H9 (cell line): ENCODE measurements at regions not wholly inside any gene's neighbourhood (a gene's known extent, or its start where the extent isn't known, plus 50 kb on each side); places are given as distances from the start of the nearest gene placed in this dataset.

ENCODE experiments used
- DNase-seq: peaks from one replicate; pipeline ENCODE4 v3.0.0-alpha.2; 2017
- H2AFZ ChIP-seq: one replicate; pipeline ENCODE4 v1.6.1; 2013; ENCODE audit warnings: mild to moderate bottlenecking, low read length, control low read depth, moderate library complexity
- H2AK5ac ChIP-seq: 2 replicates; pipeline ENCODE4 v1.6.1; 2013; ENCODE audit warnings: low read length, control low read depth, mixed read lengths; ENCODE audit not compliant: insufficient read length
- H2BK120ac ChIP-seq: one replicate; pipeline ENCODE4 v1.6.1; 2013; ENCODE audit warnings: low read depth, mild to moderate bottlenecking, low read length, control low read depth, inconsistent platforms; ENCODE audit not compliant: poor library complexity, severe bottlenecking
- H2BK12ac ChIP-seq: 2 replicates; pipeline ENCODE4 v1.6.1; 2013; ENCODE audit warnings: low read length, control low read depth, mixed read lengths, low read depth; ENCODE audit not compliant: insufficient read length
- H2BK15ac ChIP-seq: 2 replicates; pipeline ENCODE4 v1.6.1; 2013; ENCODE audit warnings: low read depth, low read length, control low read depth
- H2BK20ac ChIP-seq: one replicate; pipeline ENCODE4 v1.6.1; 2013; ENCODE audit warnings: low read depth, mild to moderate bottlenecking, low read length, control low read depth, inconsistent platforms; ENCODE audit not compliant: poor library complexity, severe bottlenecking
- H2BK5ac ChIP-seq: 2 replicates; pipeline ENCODE4 v1.6.1; 2013; ENCODE audit warnings: low read length, control low read depth, mixed read lengths; ENCODE audit not compliant: insufficient read length
- H3K14ac ChIP-seq: 2 replicates; pipeline ENCODE4 v1.6.1; 2013; ENCODE audit warnings: low read length, control low read depth; ENCODE audit not compliant: insufficient read depth
- H3K18ac ChIP-seq: 2 replicates; pipeline ENCODE4 v1.6.1; 2013; ENCODE audit warnings: low read depth, mild to moderate bottlenecking, mixed read lengths, low read length, control low read depth; ENCODE audit not compliant: insufficient read length
- H3K23ac ChIP-seq: 2 replicates; pipeline ENCODE4 v1.6.1; 2013; ENCODE audit warnings: low read length, control low read depth, mixed read lengths, low read depth; ENCODE audit not compliant: insufficient read length
- H3K23me2 ChIP-seq: 2 replicates; pipeline ENCODE4 v1.6.1; 2013; ENCODE audit warnings: low read depth, mild to moderate bottlenecking, mixed read lengths, low read length, control low read depth; ENCODE audit not compliant: insufficient read length, poor library complexity, severe bottlenecking
- H3K27ac ChIP-seq: 2 replicates; pipeline ENCODE4 v1.5.1; 2013; ENCODE audit warnings: low read length, control low read depth, mixed read lengths, low read depth; ENCODE audit not compliant: insufficient read length
- H3K27me3 ChIP-seq: 2 replicates; pipeline ENCODE4 v1.6.1; 2013; ENCODE audit warnings: low read length, control low read depth, inconsistent platforms; ENCODE audit not compliant: insufficient read depth
- H3K4ac ChIP-seq: 2 replicates; pipeline ENCODE4 v1.6.1; 2013; ENCODE audit warnings: low read depth, mild to moderate bottlenecking, control low read depth, inconsistent platforms, low read length, moderate library complexity
- H3K4me1 ChIP-seq: 2 replicates; pipeline ENCODE4 v1.6.1; 2013; ENCODE audit warnings: low read length, control low read depth, inconsistent platforms; ENCODE audit not compliant: insufficient read depth
- H3K4me2 ChIP-seq: 2 replicates; pipeline ENCODE4 v1.6.1; 2013; ENCODE audit warnings: low read length, control low read depth, mixed read lengths; ENCODE audit not compliant: insufficient read length, insufficient read depth
- H3K56ac ChIP-seq: 2 replicates; pipeline ENCODE4 v1.6.1; 2013; ENCODE audit warnings: low read depth, mild to moderate bottlenecking, mixed read lengths, low read length, control low read depth; ENCODE audit not compliant: insufficient read length
- H3K79me1 ChIP-seq: 2 replicates; pipeline ENCODE4 v1.6.1; 2013; ENCODE audit warnings: low read depth, mild to moderate bottlenecking, moderate library complexity, low read length, control low read depth, inconsistent platforms; ENCODE audit not compliant: insufficient read depth, poor library complexity, severe bottlenecking
- H3K79me2 ChIP-seq: 2 replicates; pipeline ENCODE4 v1.6.1; 2013; ENCODE audit warnings: low read length, control low read depth, inconsistent platforms; ENCODE audit not compliant: insufficient read depth
- H3K9ac ChIP-seq: 2 replicates; pipeline ENCODE4 v1.6.1; 2013; ENCODE audit warnings: low read length, control low read depth, mixed read lengths; ENCODE audit not compliant: insufficient read length; ENCODE audit errors: extremely low read depth
- H3K9me3 ChIP-seq: one replicate; pipeline ENCODE4 v1.6.1; 2013; ENCODE audit warnings: low read depth, low read length, inconsistent platforms; ENCODE audit not compliant: control insufficient read depth
- H3T11ph ChIP-seq: one replicate; pipeline ENCODE4 v1.6.1; 2013; ENCODE audit warnings: mild to moderate bottlenecking, low read length, control low read depth, inconsistent platforms
- H4K20me1 ChIP-seq: one replicate; pipeline ENCODE4 v1.6.1; 2013; ENCODE audit not compliant: control insufficient read depth, insufficient read length, insufficient read depth
- H4K5ac ChIP-seq: 2 replicates; pipeline ENCODE4 v1.6.1; 2013; ENCODE audit warnings: low read depth, mild to moderate bottlenecking, mixed read lengths, low read length, control low read depth; ENCODE audit not compliant: insufficient read length
- H4K8ac ChIP-seq: replicated peaks from 2 replicates; pipeline ENCODE4 v1.6.1; 2013; ENCODE audit warnings: low read length, control low read depth, mixed read lengths, low read depth; ENCODE audit not compliant: insufficient read length
- H4K91ac ChIP-seq: 2 replicates; pipeline ENCODE4 v1.6.1; 2013; ENCODE audit warnings: low read depth, mild to moderate bottlenecking, moderate library complexity, mixed read lengths, low read length, control low read depth; ENCODE audit not compliant: insufficient read length
- H3K27ac Mint-ChIP-seq, 3 experiments: 2 replicates in 2 of 3; 3 replicates in 1 of 3; pipeline ENCODE4 v1.8.0; 2020 to 2021; ENCODE audit warnings: mixed read lengths in 3 of 3, mild to moderate bottlenecking in 1 of 3, moderate library complexity in 1 of 3
- H3K27me3 Mint-ChIP-seq: 2 replicates; pipeline ENCODE4 v1.8.0; 2021; ENCODE audit warnings: low read depth, mild to moderate bottlenecking, moderate library complexity, mixed read lengths
- H3K36me3 Mint-ChIP-seq, 3 experiments: 2 replicates in 2 of 3; 3 replicates in 1 of 3; pipeline ENCODE4 v1.8.0; 2020 to 2021; ENCODE audit warnings: low read depth in 3 of 3, mixed read lengths in 3 of 3; ENCODE audit not compliant: insufficient read depth in 1 of 3
- H3K4me1 Mint-ChIP-seq, 2 experiments: 2 replicates each; pipeline ENCODE4 v1.8.0; 2020; ENCODE audit warnings: mixed read lengths in 2 of 2
- H3K4me3 Mint-ChIP-seq, 2 experiments: 2 replicates in 1 of 2; 3 replicates in 1 of 2; pipeline ENCODE4 v1.8.0; 2020 to 2021; ENCODE audit warnings: mild to moderate bottlenecking in 2 of 2, mixed read lengths in 2 of 2, moderate library complexity in 1 of 2
- H3K9me3 Mint-ChIP-seq, 2 experiments: 2 replicates in 1 of 2; 3 replicates in 1 of 2; pipeline ENCODE4 v1.8.0; 2020; ENCODE audit warnings: mild to moderate bottlenecking in 2 of 2, mixed read lengths in 2 of 2, moderate library complexity in 1 of 2
- CTCF ChIP-seq: fragments of 200-600 bp; sonication (generic); conservative IDR thresholded peaks from 3 replicates; pipeline ENCODE4 v1.8.0; 2021; ENCODE audit warnings: antibody characterized with exemption, mild to moderate bottlenecking

DNA sequence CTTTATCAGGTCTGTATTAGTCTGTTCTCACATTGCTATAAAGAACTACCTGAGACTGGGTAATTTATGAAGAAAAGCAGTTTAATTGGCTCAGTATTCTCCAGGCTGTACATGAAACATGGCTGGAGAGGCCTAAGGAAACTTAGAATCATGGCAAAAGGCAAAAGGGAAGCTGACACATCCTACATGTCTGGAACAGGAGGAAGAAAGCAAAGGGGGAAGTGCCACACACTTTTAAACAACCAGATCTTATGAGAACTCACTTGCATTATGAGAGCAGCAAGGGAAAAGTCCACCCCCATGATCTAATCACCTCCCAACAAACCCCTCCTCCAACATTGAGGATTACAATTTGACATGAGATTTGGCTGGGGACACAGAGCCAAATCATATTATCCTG, 132.1 kb downstream of the PCSK1 start:
- Histone ChIP-seq H3K4me1 (no peaks in the 10 kb centered on the region; the same call in 1 of the 2 replicates), H4K91ac (no peak overlapping the region), H2BK20ac (no peak overlapping the region), H2BK120ac (no peak overlapping the region), H3K79me1 (no peaks in the 10 kb centered on the region), H3K27me3 (no peaks in the 10 kb centered on the region), H3K18ac (no peak overlapping the region), H4K20me1 (no peaks in the 10 kb centered on the region), H3K14ac (no peak overlapping the region), H3K4me2 (no peak overlapping the region), H3T11ph (no peak overlapping the region), H3K27ac (no peak overlapping the region), H2BK15ac (no peak overlapping the region), H2AK5ac (no peak overlapping the region), H3K9ac (no peak overlapping the region), H2AFZ (no peak overlapping the region), H3K23me2 (no peaks in the 10 kb centered on the region), H4K8ac (no peak overlapping the region), H4K5ac (no peak overlapping the region), H3K79me2 (no peaks in the 10 kb centered on the region), H3K23ac (no peak overlapping the region), H3K9me3 (no peaks in the 10 kb centered on the region), H2BK5ac (no peak overlapping the region), H3K56ac (no peak overlapping the region), H2BK12ac (no peak overlapping the region), H3K4ac (no peak overlapping the region)
- no peak for DNase-seq
- no peak for TF ChIP-seq CTCF
- H3K27ac Mint-ChIP-seq, result peak overlapping the region in 1 of 3 experiments; percentile 24; a peak in 1 of 7 replicates
- H3K27me3 Mint-ChIP-seq, result no peaks in the 10 kb centered on the region
- peaks cover 7 to 14% of the 10 kb centered on the region in 2 experiments; a peak in 3 of 4 replicates for H3K4me1 Mint-ChIP-seq
- H3K36me3 Mint-ChIP-seq, result peaks cover 15 to 42% (median 21%) of the 10 kb centered on the region in 3 experiments
- H3K4me3 Mint-ChIP-seq, result no peak overlapping the region
- H3K9me3 Mint-ChIP-seq, result peaks cover 36 to 50% of the 10 kb centered on the region in 2 experiments
